Spleen (tissue), 11 donors: ENCODE measurements at regions not wholly inside any gene's neighbourhood (a gene's known extent, or its start where the extent isn't known, plus 50 kb on each side); places are given as distances from the start of the nearest gene placed in this dataset.

Experiments used
- DNase-seq: peaks from one replicate; pipeline ENCODE4 v3.0.0-alpha.2; 2020
- H3K27ac ChIP-seq, 8 donors: fragments of 200-600 bp; sonication (generic) in 7 of 8; 1 replicate in 4 of 8; 2 replicates in 4 of 8; pipeline versions ENCODE4 v1.5.0 to v1.8.0; 2016 to 2021; ENCODE audit warnings: inconsistent platforms in 4 of 8, mild to moderate bottlenecking in 4 of 8, moderate library complexity in 1 of 8
- H3K27me3 ChIP-seq, 7 donors: fragments of 200-600 bp; sonication (generic) in 6 of 7; replicated peaks in 1 of 7; 1 replicate in 4 of 7; 2 replicates in 3 of 7; pipeline versions ENCODE4 v1.5.0 to v1.8.0; 2016 to 2021; ENCODE audit warnings: inconsistent platforms in 3 of 7, mild to moderate bottlenecking in 1 of 7
- H3K36me3 ChIP-seq, 6 donors: fragments of 200-600 bp; sonication (generic) in 5 of 6; 1 replicate in 4 of 6; 2 replicates in 2 of 6; pipeline versions ENCODE4 v1.5.0 to v1.8.0; 2016 to 2021; ENCODE audit warnings: inconsistent platforms in 2 of 6
- H3K4me1 ChIP-seq, 6 donors: fragments of 200-600 bp; sonication (generic) in 5 of 6; 1 replicate in 3 of 6; 2 replicates in 3 of 6; pipeline versions ENCODE4 v1.5.0 to v1.8.0; 2016 to 2021; ENCODE audit warnings: inconsistent platforms in 3 of 6
- H3K4me3 ChIP-seq, 8 donors: fragments of 200-600 bp; sonication (generic) in 7 of 8; 1 replicate in 4 of 8; 2 replicates in 4 of 8; pipeline versions ENCODE4 v1.5.0 to v1.8.0; 2016 to 2021; ENCODE audit warnings: inconsistent platforms in 4 of 8, mild to moderate bottlenecking in 4 of 8, moderate library complexity in 2 of 8
- H3K9me3 ChIP-seq, 8 donors: fragments of 200-600 bp; sonication (generic) in 7 of 8; 1 replicate in 4 of 8; 2 replicates in 4 of 8; pipeline versions ENCODE4 v1.5.0 to v1.8.0; 2016 to 2021; ENCODE audit warnings: inconsistent platforms in 4 of 8
- CTCF ChIP-seq, 11 experiments: fragments of 200-600 bp in 7 of 11; fragments of 450-650 bp in 4 of 11; sonication (generic) in 4 of 11; IDR thresholded peaks in 8 of 11; conservative IDR thresholded peaks in 3 of 11; 1 replicate in 7 of 11; 2 replicates in 4 of 11; pipeline versions ENCODE4 v1.4.0 to v1.8.0; 2016 to 2021; ENCODE audit warnings: antibody characterized with exemption in 11 of 11, inconsistent platforms in 4 of 11, mild to moderate bottlenecking in 1 of 11
- POLR2A ChIP-seq, 3 donors: fragments of 450-650 bp; IDR thresholded peaks; one replicate each; pipeline ENCODE4 v1.5.1; 2017; ENCODE audit warnings: antibody characterized with exemption in 3 of 3, mild to moderate bottlenecking in 1 of 3
- POLR2AphosphoS5 ChIP-seq, 3 donors: sonication (generic); formaldehyde crosslinking; IDR thresholded peaks; one replicate each; pipeline ENCODE4 v1.5.1; 2017; ENCODE audit warnings: antibody characterized with exemption in 3 of 3
- WGBS, 5 donors: extraction: QIAGEN DNeasy Blood & Tissue Kit in 3 of 5; methylation state at CpG; one replicate each; pipeline versions ENCODE4 v1.1.5 to v1.1.7; 2013 to 2018; 5-methylcytosine and 5-hydroxymethylcytosine counted together
- intact Hi-C: fragments of 100-400 bp; cut with DNase I; formaldehyde crosslinking; loops from one replicate; pipeline ENCODE4 v1.15.0; 2023; ENCODE audit warnings: low total_unique reads
- donor health status: healthy with polysubstance abuse.
- donor health status: DM: no; HTN: no; CAD: no; lungs with moderate emphysema.
- donor health status: DM: no; HTN: no; CAD: no.
- donor health status: Bipolar disorder and iron deficiency.
- donor health status: healthy.
- donor health status: DM: no; HTN: no; CAD: no.
- donor health status: DM: yes; HTN: yes; CAD: no.

- Histone ChIP-seq H3K4me3 (no peak overlapping the region), H3K27me3 (no peaks in the 10 kb centered on the region), H3K36me3 (no peaks in the 10 kb centered on the region), H3K4me1 (no peaks in the 10 kb centered on the region), H3K27ac (no peak overlapping the region), H3K9me3 (no peaks in the 10 kb centered on the region)
- WGBS, 5 donors = 47 to 63% (median 60%) methylated on average over 23 of the region's 23 CpGs
- no peak for DNase-seq
- TF ChIP-seq POLR2AphosphoS5 (IDR thresholded peaks at IDR 0.05) (no peak), POLR2A (IDR thresholded peaks at IDR 0.05) (no peak), CTCF (IDR thresholded peaks at IDR 0.05 in 8 of 11, conservative IDR thresholded peaks at IDR 0.05 in 3 of 11) (no peak)
- intact Hi-C loops = no loop called here
These were observed 238.7 kb upstream of the SOX11 start for GRCh38 chr2:5453220-5454050.

- intact Hi-C loops = no loop called here
- H3K4me3 ChIP-seq = no peak overlapping the region
- H3K9me3 ChIP-seq = no peaks in the 10 kb centered on the region
- no peak for TF ChIP-seq CTCF (IDR thresholded peaks at IDR 0.05 in 8 of 11, conservative IDR thresholded peaks at IDR 0.05 in 3 of 11)
- TF ChIP-seq POLR2A (IDR thresholded peaks at IDR 0.05) = no peak
- no peaks in the 10 kb centered on the region for H3K27me3 ChIP-seq
- no peaks in the 10 kb centered on the region for H3K36me3 ChIP-seq
- no peak for DNase-seq
- no peak overlapping the region for H3K27ac ChIP-seq
- no peaks in the 10 kb centered on the region for H3K4me1 ChIP-seq
- WGBS, 5 donors = 57 to 69% (median 60%) methylated on average over 4 of the region's 4 CpGs
These were observed 238.2 kb upstream of the SOX11 start for GRCh38 chr2:5454051-5454390.

GRCh38 chr2:5459041-5459440 lies 233.1 kb upstream of the SOX11 start:
- DNase-seq = no peak
- WGBS, 5 donors = 87 to 94% (median 89%) methylated on average over 6 of the region's 6 CpGs

More at GRCh38 chr2:5459041-5459440, 233.1 kb upstream of the SOX11 start:
- H3K27me3 ChIP-seq = no peaks in the 10 kb centered on the region
- H3K36me3 ChIP-seq = no peaks in the 10 kb centered on the region
- H3K4me3 ChIP-seq = no peak overlapping the region
- TF ChIP-seq POLR2A (IDR thresholded peaks at IDR 0.05) = no peak
- TF ChIP-seq POLR2AphosphoS5 (IDR thresholded peaks at IDR 0.05) = no peak
- no peak for TF ChIP-seq CTCF (IDR thresholded peaks at IDR 0.05 in 8 of 11, conservative IDR thresholded peaks at IDR 0.05 in 3 of 11)
- H3K27ac ChIP-seq = no peak overlapping the region
- no peaks in the 10 kb centered on the region for H3K9me3 ChIP-seq
- H3K4me1 ChIP-seq = no peaks in the 10 kb centered on the region
- intact Hi-C loops = no loop called here
